NCI-H1694 (cell line): ENCODE measurements at regions not wholly inside any gene's neighbourhood (a gene's known extent, or its start where the extent isn't known, plus 50 kb on each side); places are given as distances from the start of the nearest gene placed in this dataset.
A peak's percentile ranks its signal among the peaks of the same experiment; 100 is the strongest.
"Not testable (repeated sequence)": the region's sequence is repeated elsewhere in the genome, so short reads cannot be mapped to it uniquely, and the experiment has no call there.

Source experiments
- DNase-seq: peaks from one replicate; lab custom pipeline; 2025; lab: John Stamatoyannopoulos, UW

- not testable (repeated sequence) for DNase-seq
Observed at GRCh38 chr6:54564188-54564587, 255.9 kb downstream of the TINAG start.

DNA sequence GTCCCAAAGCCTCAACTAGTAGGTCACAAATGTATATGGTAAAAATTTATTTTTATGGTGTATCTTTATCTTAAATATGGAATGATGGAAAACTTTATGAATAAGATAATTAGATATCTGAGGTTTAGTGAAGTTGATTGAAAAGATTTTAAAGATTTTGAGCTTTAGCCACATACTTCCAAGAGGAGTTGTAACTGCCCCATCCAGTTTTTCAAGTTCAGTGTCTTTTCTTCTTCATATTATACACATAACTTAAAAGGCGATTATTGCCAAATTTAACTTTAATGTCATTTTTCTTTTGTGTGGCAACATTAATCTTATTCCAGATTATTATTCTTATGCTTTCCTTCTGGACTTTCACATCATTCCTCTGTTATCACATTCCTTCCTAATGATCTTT lies 266.4 kb downstream of the TINAG start:
- no peak for DNase-seq

DNA sequence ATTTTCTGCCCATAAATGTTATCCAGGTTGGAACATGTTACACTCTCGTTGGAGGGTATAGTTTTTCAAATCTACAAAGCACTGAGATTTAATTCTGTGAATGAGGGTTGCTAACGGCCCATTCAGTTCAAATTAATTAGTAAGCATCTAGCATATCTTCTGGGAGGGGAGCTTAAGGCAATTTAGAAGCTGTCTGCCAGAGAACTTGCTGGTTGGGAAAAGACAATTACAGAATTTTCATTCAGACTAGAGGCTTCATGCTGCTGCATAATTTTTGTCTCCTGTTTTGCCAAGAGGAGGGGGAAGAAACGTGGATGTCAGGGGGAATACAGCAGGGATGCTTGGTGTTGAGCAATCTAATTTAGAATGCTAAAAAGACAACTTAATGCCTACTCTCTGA lies 268.3 kb upstream of the FAM83B start:
- no peak for DNase-seq

- no peak for DNase-seq
Observed at GRCh38 chr6:54579011-54579410, 267.6 kb upstream of the FAM83B start.

DNA sequence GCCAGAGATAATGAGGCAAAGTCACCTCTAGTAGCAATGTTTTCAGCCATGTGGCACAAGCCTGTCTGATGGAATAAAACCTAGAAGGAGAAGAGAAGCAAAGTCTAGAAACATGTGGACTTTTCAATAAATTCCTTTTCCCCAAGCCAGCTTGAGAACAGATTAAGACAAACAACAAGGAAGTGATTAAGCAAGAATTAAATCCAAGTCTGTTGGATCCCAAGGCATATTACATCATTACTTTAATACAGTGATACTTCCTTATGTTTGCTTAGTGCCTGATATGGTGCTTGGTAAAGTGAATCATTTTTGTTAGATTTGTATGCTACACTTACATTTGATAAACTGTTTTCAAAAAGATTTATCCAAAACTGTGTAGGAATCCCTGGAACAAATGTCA lies 260.3 kb upstream of the FAM83B start:
- no peak for DNase-seq

DNA sequence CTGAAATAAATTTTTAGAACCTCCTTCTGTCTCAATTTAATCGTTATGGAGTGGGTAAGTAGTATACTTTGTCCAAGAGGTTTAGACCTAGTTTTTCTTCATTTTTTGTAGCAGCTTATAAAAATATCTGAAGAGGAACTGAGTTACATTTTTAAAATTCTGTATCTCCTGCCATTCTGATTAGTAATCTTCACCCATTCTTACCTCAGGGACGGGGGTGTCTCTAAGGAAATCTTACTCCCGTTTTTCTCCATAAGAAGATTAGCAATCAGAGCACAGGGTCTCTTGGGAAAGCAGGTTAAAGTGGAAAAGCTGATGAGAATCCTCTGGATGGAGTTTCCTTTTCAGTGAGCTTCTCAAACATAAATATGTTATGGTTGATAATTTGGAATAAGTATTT lies 259.3 kb upstream of the FAM83B start:
- no peak for DNase-seq

DNA sequence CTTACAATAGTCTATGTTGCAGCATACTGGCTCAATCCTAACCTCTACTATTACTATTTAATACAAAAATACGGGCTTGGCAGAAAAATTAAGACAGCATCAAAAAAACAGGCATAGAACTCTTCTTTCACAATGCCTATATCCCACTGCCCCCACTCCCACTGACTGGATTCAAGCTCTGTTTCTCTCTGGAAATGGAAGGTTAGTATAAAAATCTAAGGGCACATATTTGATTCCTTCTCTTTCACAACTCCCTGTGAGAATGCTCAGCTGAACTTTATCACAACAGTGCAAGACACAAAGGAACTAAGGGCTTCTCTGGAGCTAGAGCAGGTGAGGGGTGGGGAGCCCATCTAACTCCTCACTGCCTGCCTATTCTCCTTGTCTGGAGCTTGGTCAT lies 258.4 kb upstream of the FAM83B start:
- DNase-seq: no peak

- DNase-seq: no peak
Observed at GRCh38 chr6:54595844-54596243, 250.7 kb upstream of the FAM83B start.

GRCh38 chr6:54598787-54599313 lies 247.7 kb upstream of the FAM83B start:
- DNase-seq: no peak

DNA sequence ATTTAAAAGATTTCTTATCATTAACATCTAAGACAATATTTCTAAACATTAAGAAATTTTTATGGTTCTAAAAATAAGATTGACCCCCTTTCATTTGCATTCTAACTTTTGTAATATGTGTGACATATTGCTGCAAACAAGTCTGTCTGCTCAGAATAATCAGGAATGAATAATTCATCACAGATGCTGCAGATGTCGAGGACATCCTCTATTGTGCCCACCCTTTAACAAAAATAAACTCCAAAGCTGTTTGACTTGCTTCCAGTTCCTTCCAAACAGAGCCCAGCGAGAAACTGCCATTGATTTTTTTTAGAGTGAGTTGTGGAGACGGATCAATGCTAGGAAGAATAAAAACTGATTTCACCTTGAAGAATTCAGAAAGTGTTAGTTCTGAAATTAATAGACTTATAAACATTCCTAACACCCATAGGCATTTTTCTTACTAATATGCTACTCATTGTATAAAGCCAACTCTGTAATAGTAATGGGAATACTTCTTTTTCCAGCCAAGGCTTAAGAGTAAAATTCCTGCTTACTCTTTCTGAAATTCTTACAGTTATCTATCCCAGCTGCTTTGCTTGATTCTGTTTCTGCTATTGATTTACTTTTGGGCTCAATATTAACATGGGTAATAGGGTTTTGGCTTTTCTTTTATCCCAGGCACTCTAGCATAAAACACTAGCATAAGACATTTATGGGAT lies 244.8 kb upstream of the FAM83B start:
- no peak for DNase-seq

GRCh38 chr6:54602591-54602990 lies 244.0 kb upstream of the FAM83B start:
- no peak for DNase-seq

GRCh38 chr6:54609981-54610380 lies 236.6 kb upstream of the FAM83B start:
- DNase-seq: no peak

DNA sequence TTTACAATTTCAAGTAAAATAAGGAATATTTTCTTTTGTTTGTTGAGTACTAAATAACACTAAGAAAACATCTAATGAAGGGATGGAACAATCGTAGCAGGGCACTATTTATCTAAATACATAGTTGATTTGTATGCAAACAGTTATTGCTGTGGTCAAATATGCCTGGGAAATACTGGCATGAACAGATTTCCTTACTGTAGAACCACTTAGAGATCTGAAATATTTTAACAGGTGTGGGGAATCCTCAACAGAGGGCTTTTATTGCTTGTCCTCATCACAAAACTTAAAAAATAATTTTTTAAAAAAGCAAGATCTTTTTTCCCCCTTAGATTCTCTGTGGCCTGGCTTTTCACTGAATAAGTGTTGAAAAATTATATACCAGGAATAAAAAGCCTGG lies 233.0 kb upstream of the FAM83B start:
- DNase-seq: no peak

DNA sequence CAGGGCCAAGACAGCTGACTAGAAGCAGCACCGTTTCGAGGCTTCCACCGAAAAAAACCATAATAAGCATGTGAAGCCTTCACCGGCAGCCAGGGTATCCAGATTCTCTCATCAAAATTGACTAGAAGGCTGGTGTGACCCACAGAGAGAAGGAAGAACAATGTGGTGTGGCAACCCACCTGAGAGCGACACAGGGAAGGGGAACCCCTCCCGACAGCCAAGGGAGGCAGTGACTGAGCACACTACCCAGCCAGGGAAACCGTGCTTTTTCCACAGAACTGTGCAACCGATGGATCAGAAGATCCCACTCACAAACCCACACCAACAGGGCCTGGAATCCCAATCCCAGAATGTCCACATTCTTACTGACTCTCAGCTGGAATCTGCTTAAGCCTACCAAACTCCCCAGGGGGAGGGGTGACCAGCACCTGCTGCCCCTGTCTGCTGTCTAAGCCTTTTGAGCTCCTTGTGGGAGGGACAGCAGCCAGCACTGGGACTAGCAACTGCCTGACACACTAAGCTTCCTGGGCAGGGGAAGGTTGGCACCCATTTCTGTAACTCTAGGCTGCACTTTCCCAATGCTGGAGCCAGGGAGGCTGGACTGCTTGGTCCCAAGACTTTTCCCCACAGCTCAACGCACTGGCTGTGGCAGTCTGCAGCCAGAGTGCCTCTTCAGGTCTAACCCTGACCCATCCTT lies 231.9 kb upstream of the FAM83B start:
- no peak for DNase-seq

DNA sequence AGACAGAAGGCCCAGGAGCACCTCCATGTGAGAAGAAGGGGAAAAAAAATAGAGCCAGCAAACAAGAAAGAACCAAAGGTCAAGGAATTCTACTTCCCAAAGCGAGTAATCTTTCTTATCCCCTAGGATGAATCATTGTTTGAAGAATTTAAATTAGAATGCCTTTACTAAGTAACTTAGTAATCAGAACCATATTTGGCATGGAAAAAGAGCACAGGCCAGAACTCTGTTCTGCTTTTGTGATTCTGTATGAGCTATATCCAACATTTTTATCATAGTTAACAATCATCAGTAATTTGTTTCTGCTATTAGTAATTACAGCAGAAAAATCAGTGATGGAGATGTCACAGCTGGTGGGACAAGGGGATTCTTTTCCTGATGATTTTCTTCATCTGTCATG lies 228.8 kb upstream of the FAM83B start:
- DNase-seq: no peak

DNA sequence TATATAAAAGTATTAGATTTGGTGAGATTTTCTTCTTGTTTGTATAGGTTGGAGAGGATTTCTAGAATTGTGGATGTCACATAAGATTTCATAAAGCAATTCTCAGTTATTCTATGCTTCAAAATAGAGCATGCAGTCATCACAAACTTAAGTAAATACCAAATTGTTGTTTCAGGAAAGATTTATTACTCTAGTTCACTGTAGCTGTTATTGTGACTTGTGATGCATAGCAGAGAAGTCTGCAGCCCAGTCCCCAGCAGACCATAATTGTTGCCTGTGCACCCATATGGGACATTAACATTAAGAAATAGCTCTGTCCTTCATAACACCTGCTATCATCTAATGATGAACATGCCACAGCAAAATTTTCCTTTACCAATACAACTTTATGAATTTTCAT lies 228.0 kb upstream of the FAM83B start:
- peak; percentile 24 for DNase-seq

DNA sequence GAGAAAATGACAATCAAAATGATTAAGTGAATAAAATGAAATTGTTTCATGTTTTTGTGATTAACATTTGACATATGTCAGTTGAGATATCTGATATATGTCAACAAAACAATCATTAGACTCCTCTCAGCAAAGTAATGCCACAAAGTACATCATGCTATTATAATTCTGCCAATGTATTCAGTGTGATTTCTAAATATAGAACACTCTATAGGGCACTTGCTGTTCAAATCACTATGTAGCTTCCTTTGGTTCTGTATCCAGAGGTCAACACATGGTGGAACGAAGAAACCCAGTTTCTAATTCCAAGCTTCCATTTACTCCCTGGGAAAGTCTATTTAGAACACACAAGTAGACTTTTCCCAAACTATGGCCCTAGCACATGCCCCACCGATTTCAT lies 227.5 kb upstream of the FAM83B start:
- no peak for DNase-seq

DNA sequence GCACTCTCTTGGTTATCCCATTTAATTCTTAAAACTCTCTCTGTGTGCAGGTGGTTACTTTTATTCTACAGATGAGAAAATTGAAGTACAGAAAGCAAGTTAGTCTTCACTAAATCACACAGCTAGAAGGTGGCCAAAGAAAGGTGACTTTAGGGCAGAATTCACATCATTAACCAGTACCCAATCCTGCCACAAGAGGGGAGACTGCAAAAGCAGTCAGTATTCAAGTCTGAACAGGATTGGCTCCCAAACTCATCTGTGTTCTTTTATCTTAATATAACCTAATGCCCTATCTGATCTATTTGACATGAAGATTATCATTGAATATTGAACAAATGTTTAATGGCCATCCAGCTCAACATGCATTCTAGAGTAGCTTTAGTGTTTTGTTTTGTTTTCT lies 225.3 kb upstream of the FAM83B start:
- no peak for DNase-seq

GRCh38 chr6:54624216-54624615 lies 222.4 kb upstream of the FAM83B start:
- DNase-seq: no peak

GRCh38 chr6:54624779-54625178 lies 221.8 kb upstream of the FAM83B start:
- DNase-seq: no peak

DNA sequence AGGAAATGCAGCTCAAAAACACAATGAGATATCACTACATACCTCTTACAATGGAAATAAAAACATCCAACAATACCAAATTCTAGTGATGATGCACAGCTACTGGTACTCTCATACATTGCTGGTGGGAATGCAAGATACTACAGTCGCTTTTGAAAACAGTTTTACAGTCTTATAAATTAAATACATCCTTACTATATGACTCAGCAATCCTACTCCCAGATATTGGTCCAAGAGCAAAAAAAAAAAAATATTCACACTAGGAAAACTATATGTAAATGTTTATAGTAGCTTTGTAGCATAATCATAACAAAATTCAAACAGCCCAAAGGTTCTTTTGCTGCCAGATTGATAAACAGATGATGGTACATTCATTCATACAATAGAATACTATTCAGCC lies 217.4 kb upstream of the FAM83B start:
- DNase-seq: no peak

DNA sequence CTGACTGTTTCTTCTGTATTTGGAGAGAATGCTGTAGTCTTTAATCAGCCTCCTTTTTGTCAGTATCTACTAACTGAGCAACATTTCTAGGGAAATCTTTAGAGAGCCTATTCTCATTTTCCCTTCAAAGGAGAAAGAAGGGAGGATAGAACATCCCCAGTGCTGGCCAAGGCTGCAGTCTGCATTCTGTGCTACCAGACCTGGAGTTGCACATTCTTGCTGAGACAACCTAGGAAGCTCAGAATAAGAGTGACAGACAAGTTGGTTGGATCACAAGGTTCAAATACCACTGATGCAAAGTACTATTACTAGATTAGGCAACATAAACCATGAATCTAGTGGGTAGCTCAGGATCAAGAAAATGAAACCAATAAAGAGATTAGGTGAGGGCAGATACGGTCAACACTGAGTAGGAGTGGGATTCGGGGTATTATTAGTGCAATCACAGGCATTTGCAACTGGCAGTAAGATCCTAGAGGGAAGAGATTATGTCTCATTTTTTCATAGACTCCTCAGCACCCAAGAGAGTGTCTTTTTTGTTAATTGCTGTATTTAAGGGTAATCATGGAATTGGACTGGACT lies 213.5 kb upstream of the FAM83B start:
- DNase-seq: no peak

- no peak for DNase-seq
Observed at GRCh38 chr6:54633601-54634000, 213.0 kb upstream of the FAM83B start.
